H1 (cell line): ENCODE measurements at regions not wholly inside any gene's neighbourhood (a gene's known extent, or its start where the extent isn't known, plus 50 kb on each side); places are given as distances from the start of the nearest gene placed in this dataset.

Experiments used
- CTCF ChIA-PET: fragments of 300-600 bp; sonication (Branson Sonifier 250); formaldehyde crosslinking; loops from one replicate; lab custom pipeline; 2021; ENCODE audit not compliant: partially characterized antibody; lab: Charles Lee
- POLR2A ChIA-PET: fragments of 300-600 bp; sonication (Branson Sonifier 250); formaldehyde crosslinking; loops from one replicate; lab custom pipeline; 2021; ENCODE audit warnings: inconsistent platforms; ENCODE audit not compliant: partially characterized antibody; lab: Charles Lee
- DNase-seq, 2 experiments: peaks; one replicate each; pipeline versions ENCODE4 v3.0.0 to v3.0.0-alpha.2; 2010 to 2022; ENCODE audit warnings: low spot score in 2 of 2, low read depth in 1 of 2, mixed read lengths in 1 of 2
- FAIRE-seq: peaks from 2 replicates; lab custom pipeline; 2011; peaks lifted over from hg19 to GRCh38; lab: Jason Lieb, UNC
- H2AFZ ChIP-seq: 2 replicates; pipeline ENCODE4 v1.8.1; 2012; ENCODE audit warnings: low read length, inconsistent platforms
- H2AK5ac ChIP-seq: 2 replicates; pipeline ENCODE4 v1.6.1; 2013; ENCODE audit warnings: low read depth, low read length
- H2BK120ac ChIP-seq: replicated peaks from 2 replicates; pipeline ENCODE3; 2013; ENCODE audit warnings: low read depth, low read length, inconsistent platforms
- H2BK12ac ChIP-seq: 2 replicates; pipeline ENCODE4 v1.6.1; 2013; ENCODE audit warnings: low read depth, low read length
- H2BK15ac ChIP-seq: 2 replicates; pipeline ENCODE4 v1.6.1; 2013; ENCODE audit warnings: low read length
- H2BK20ac ChIP-seq: 2 replicates; pipeline ENCODE4 v1.6.1; 2013; ENCODE audit warnings: low read length
- H2BK5ac ChIP-seq: 2 replicates; pipeline ENCODE4 v1.6.1; 2013; ENCODE audit warnings: low read depth, low read length
- H3K14ac ChIP-seq: 2 replicates; pipeline ENCODE4 v1.6.1; 2013; ENCODE audit warnings: inconsistent platforms; ENCODE audit not compliant: insufficient read length
- H3K18ac ChIP-seq: 2 replicates; pipeline ENCODE4 v1.6.1; 2013; ENCODE audit warnings: low read length; ENCODE audit errors: extremely low read depth
- H3K23ac ChIP-seq: 2 replicates; pipeline ENCODE4 v1.6.1; 2013; ENCODE audit warnings: inconsistent platforms; ENCODE audit not compliant: insufficient read length
- H3K23me2 ChIP-seq: 2 replicates; pipeline ENCODE4 v1.6.1; 2013; ENCODE audit warnings: low read depth, low read length
- H3K27ac ChIP-seq: 2 replicates; pipeline ENCODE4 v1.6.1; 2011; ENCODE audit warnings: low read depth, low read length, inconsistent platforms
- H3K27me3 ChIP-seq, 4 experiments: replicated peaks in 1 of 4; 1 replicate in 1 of 4; 2 replicates in 3 of 4; pipeline versions ENCODE4 v1.6.1 to v1.8.1; 2011 to 2013; ENCODE audit warnings: low read length in 3 of 4, mild to moderate bottlenecking in 3 of 4, inconsistent platforms in 2 of 4, mixed read lengths in 2 of 4, moderate library complexity in 1 of 4; ENCODE audit not compliant: control insufficient read depth in 3 of 4, insufficient read depth in 3 of 4; ENCODE audit errors: extremely low read depth in 1 of 4
- H3K36me3 ChIP-seq, 4 experiments: 2 replicates each; pipeline versions ENCODE4 v1.6.1 to v1.8.1; 2011 to 2013; ENCODE audit warnings: mild to moderate bottlenecking in 4 of 4, low read length in 3 of 4, moderate library complexity in 2 of 4, control low read depth in 1 of 4, inconsistent platforms in 1 of 4; ENCODE audit not compliant: insufficient read depth in 4 of 4, control insufficient read depth in 2 of 4
- H3K4ac ChIP-seq: replicated peaks from 2 replicates; pipeline ENCODE3; 2013; ENCODE audit warnings: low read length, low read depth, mixed read lengths, inconsistent platforms; ENCODE audit not compliant: insufficient read length
- H3K4me1 ChIP-seq, 4 experiments: replicated peaks in 1 of 4; 1 replicate in 1 of 4; 2 replicates in 3 of 4; pipeline versions ENCODE4 v1.6.1 to v1.8.1; 2011 to 2013; ENCODE audit warnings: low read length in 3 of 4, inconsistent platforms in 2 of 4, mixed read lengths in 1 of 4; ENCODE audit not compliant: insufficient read depth in 4 of 4, control insufficient read depth in 3 of 4
- H3K4me2 ChIP-seq, 2 experiments: 2 replicates each; pipeline versions ENCODE4 v1.6.1 to v1.8.1; 2011 to 2013; ENCODE audit warnings: low read depth in 2 of 2, low read length in 2 of 2, control low read depth in 1 of 2, inconsistent platforms in 1 of 2, mild to moderate bottlenecking in 1 of 2; ENCODE audit not compliant: insufficient read depth in 1 of 2
- H3K4me3 ChIP-seq, 4 experiments: fragments of 200-600, 300-600 bp in 1 of 4; sonication (generic), shearing (Covaris generic), sonication (Bioruptor Twin) in 1 of 4; 2 replicates each; pipeline versions ENCODE4 v1.5.1 to v1.8.1; 2011 to 2016; ENCODE audit warnings: low read length in 4 of 4, low read depth in 3 of 4, control low read depth in 2 of 4, inconsistent platforms in 2 of 4, mild to moderate bottlenecking in 2 of 4, mixed read lengths in 1 of 4, moderate library complexity in 1 of 4; ENCODE audit not compliant: insufficient read depth in 2 of 4; ENCODE audit errors: extremely low read depth in 1 of 4
- H3K56ac ChIP-seq: replicated peaks from 2 replicates; pipeline ENCODE3; 2013; ENCODE audit warnings: low read depth, mild to moderate bottlenecking, mixed read lengths, low read length, inconsistent platforms; ENCODE audit not compliant: insufficient read length
- H3K79me1 ChIP-seq: 2 replicates; pipeline ENCODE4 v1.6.1; 2013; ENCODE audit warnings: low read depth, low read length, control low read depth
- H3K79me2 ChIP-seq, 2 experiments: 2 replicates each; pipeline versions ENCODE4 v1.6.1 to v1.8.1; 2012 to 2013; ENCODE audit warnings: low read length in 2 of 2, mild to moderate bottlenecking in 2 of 2, inconsistent platforms in 1 of 2; ENCODE audit not compliant: insufficient read depth in 2 of 2, control insufficient read depth in 1 of 2
- H3K9ac ChIP-seq, 4 experiments: replicated peaks in 1 of 4; 1 replicate in 1 of 4; 2 replicates in 3 of 4; pipeline versions ENCODE4 v1.6.1 to v1.8.1; 2011 to 2013; ENCODE audit warnings: low read depth in 3 of 4, low read length in 3 of 4, control low read depth in 2 of 4, mild to moderate bottlenecking in 2 of 4, moderate library complexity in 2 of 4, inconsistent platforms in 1 of 4; ENCODE audit errors: extremely low read depth in 1 of 4
- H3K9me3 ChIP-seq, 2 experiments: 2 replicates each; pipeline versions ENCODE4 v1.6.1 to v1.8.1; 2012 to 2013; ENCODE audit warnings: mild to moderate bottlenecking in 2 of 2, moderate library complexity in 2 of 2, control low read depth in 1 of 2, inconsistent platforms in 1 of 2, low read depth in 1 of 2, low read length in 1 of 2, mixed read lengths in 1 of 2; ENCODE audit not compliant: insufficient read depth in 2 of 2
- H4K20me1 ChIP-seq, 2 experiments: replicated peaks in 1 of 2; 2 replicates each; pipeline versions ENCODE3 to v1.8.1; 2011 to 2013; ENCODE audit warnings: inconsistent platforms in 2 of 2, low read length in 2 of 2, mild to moderate bottlenecking in 1 of 2; ENCODE audit not compliant: insufficient read depth in 2 of 2, control insufficient read depth in 1 of 2
- H4K5ac ChIP-seq: 2 replicates; pipeline ENCODE4 v1.6.1; 2013; ENCODE audit warnings: low read length, low read depth, mixed read lengths, inconsistent platforms; ENCODE audit not compliant: insufficient read length
- H4K8ac ChIP-seq: 2 replicates; pipeline ENCODE4 v1.8.0; 2013; ENCODE audit warnings: mild to moderate bottlenecking, moderate library complexity, low read length, inconsistent platforms; ENCODE audit not compliant: insufficient read depth; ENCODE audit errors: extremely low read depth
- H4K91ac ChIP-seq: replicated peaks from 2 replicates; pipeline ENCODE3; 2013; ENCODE audit warnings: low read length, mixed read lengths, inconsistent platforms; ENCODE audit not compliant: insufficient read length
- BACH1 ChIP-seq: IDR thresholded peaks from 2 replicates; pipeline ENCODE4 v1.6.1; 2012; ENCODE audit warnings: low read length, improper control_type of control experiment
- BRCA1 ChIP-seq: IDR thresholded peaks from 2 replicates; pipeline ENCODE4 v1.6.1; 2012; ENCODE audit warnings: low read depth, low read length, improper control_type of control experiment
- KDM5A ChIP-seq: fragments of 200-600 bp; IDR thresholded peaks from 2 replicates; pipeline ENCODE4 v1.7.1; 2012; ENCODE audit warnings: mild to moderate bottlenecking, low read length, inconsistent platforms, mixed read lengths
- NRF1 ChIP-seq: IDR thresholded peaks from 2 replicates; pipeline ENCODE4 v1.6.1; 2011; ENCODE audit warnings: mild to moderate bottlenecking, low read depth, low read length, improper control_type of control experiment
- POLR2AphosphoS5 ChIP-seq: IDR thresholded peaks from 2 replicates; pipeline ENCODE4 v1.6.1; 2011; ENCODE audit warnings: low read depth, low read length
- RFX5 ChIP-seq: IDR thresholded peaks from 2 replicates; pipeline ENCODE4 v1.6.1; 2011; ENCODE audit warnings: low read depth, low read length, improper control_type of control experiment, borderline replicate concordance
- RXRA ChIP-seq: IDR thresholded peaks from 2 replicates; pipeline ENCODE4 v1.6.1; 2011; ENCODE audit warnings: low read depth, mild to moderate bottlenecking, low read length, moderate library complexity; ENCODE audit not compliant: insufficient read depth
- SAP30 ChIP-seq: fragments of 300-600 bp; sonication (generic); IDR thresholded peaks from 2 replicates; pipeline ENCODE4 v1.7.1; 2012; ENCODE audit warnings: low read length, moderate library complexity, mild to moderate bottlenecking, inconsistent platforms; ENCODE audit not compliant: insufficient read depth, insufficient replicate concordance
- SP4 ChIP-seq: IDR thresholded peaks from 2 replicates; pipeline ENCODE4 v1.6.1; 2012; ENCODE audit warnings: low read length, inconsistent platforms
- SUZ12 ChIP-seq: fragments of 200-600 bp; sonication (generic); IDR thresholded peaks from 2 replicates; pipeline ENCODE4 v1.6.1; 2012; ENCODE audit warnings: mild to moderate bottlenecking, inconsistent platforms, low read length, moderate library complexity, mixed read lengths
- TAF7 ChIP-seq: optimal IDR thresholded peaks from 2 replicates; pipeline ENCODE3; 2011; ENCODE audit warnings: low read depth, mild to moderate bottlenecking, inconsistent platforms, low read length, moderate library complexity, borderline replicate concordance
- WGBS, 2 experiments: shearing (Covaris generic) in 1 of 2; methylation state at CpG; one replicate each; pipeline versions ENCODE4 v1.1.6 to v1.1.7; 2013 to 2015; ENCODE audit warnings: low lambda C conversion rate in 2 of 2, mixed read lengths in 2 of 2, inconsistent platforms in 1 of 2, low coverage in 1 of 2, missing lambda C conversion rate in 1 of 2; ENCODE audit not compliant: insufficient replicate concordance in 2 of 2, insufficient coverage in 1 of 2, insufficient read length in 1 of 2; ENCODE audit errors: extremely low coverage in 1 of 2, missing lambda C conversion rate in 1 of 2; 5-methylcytosine and 5-hydroxymethylcytosine counted together

DNA sequence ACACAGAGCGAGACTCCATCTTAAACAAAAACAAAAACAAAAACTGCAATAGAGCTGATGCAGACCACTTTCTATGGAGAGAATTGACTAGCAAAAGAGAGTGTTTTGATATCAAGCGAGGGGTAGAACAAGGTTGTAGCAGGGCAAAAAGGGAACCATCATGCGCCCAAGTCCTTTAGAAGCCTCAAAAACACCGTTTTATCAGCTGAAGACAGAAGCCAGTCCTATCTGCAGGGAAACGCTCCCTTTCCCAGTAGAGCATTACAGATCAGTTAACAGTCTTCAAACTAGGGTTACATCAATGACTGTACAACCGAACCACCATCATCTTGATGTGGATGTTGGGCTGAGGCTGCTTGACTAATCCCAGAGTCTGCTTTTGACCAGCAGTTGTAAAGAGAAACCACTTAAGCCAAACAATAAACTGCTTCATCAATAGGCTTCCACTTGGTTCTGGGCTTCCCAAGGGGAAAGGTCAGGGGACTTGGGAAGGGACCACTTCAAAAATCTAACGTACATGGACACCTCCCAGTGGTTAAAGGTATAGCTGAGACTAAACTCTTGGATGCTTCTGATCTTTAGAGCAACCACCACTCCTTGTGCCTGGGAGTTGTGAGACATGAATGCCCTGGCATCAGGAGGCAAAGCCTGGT, 59.6 kb upstream of the SPDEF start:
- H3K4me3 ChIP-seq = no peak overlapping the region
- H3K23ac ChIP-seq = no peak overlapping the region
- DNase-seq = no peak
- no peak overlapping the region for H2BK12ac ChIP-seq
- no peak overlapping the region for H3K14ac ChIP-seq
- CTCF ChIA-PET = interaction anchor here (0.8 to 9.4 kb wide), 3 partner anchors 23 to 156 kb away, joined by 3 to 79 read pairs (median 9); no protein-coding TSS in a partner anchor
- no peak overlapping the region for H4K8ac ChIP-seq
- H4K91ac ChIP-seq = no peak overlapping the region
- POLR2A ChIA-PET = interaction anchor here (0.9 kb wide), 1 partner anchor 84 kb away, joined by 3 read pairs; no protein-coding TSS in a partner anchor
- no peak overlapping the region for H3K4ac ChIP-seq
- WGBS, 2 experiments = 93% methylated on average over 7 of the region's 7 CpGs; no CpG with 5 or more reads in 1 of the 2 experiments
- no peak overlapping the region for H3K18ac ChIP-seq
- no peak overlapping the region for H2AK5ac ChIP-seq
- FAIRE-seq = no peak
- H2BK15ac ChIP-seq = no peak overlapping the region
- no peak overlapping the region for H2BK120ac ChIP-seq
- no peaks in the 10 kb centered on the region for H3K4me1 ChIP-seq
- no peak overlapping the region for H3K4me2 ChIP-seq
- no peaks in the 10 kb centered on the region for H3K23me2 ChIP-seq
- H3K79me1 ChIP-seq = 0 out of 2 replicates have a peak, but pooled peaks cover 6% of the 10 kb centered on the region
- H3K27me3 ChIP-seq = no peaks in the 10 kb centered on the region
- H3K79me2 ChIP-seq = peaks cover 2 to 4% of the 10 kb centered on the region in 2 experiments; a peak in 3 of 4 replicates
- H4K5ac ChIP-seq = no peak overlapping the region
- H3K56ac ChIP-seq = no peak overlapping the region
- H2BK5ac ChIP-seq = no peak overlapping the region
- H4K20me1 ChIP-seq = peaks cover 2 to 9% of the 10 kb centered on the region in 2 experiments
- TF ChIP-seq SUZ12 = no peak
- no peak for TF ChIP-seq SP4
- no peak for TF ChIP-seq BACH1
- no peak for TF ChIP-seq POLR2AphosphoS5
- no peak for TF ChIP-seq BRCA1
- TF ChIP-seq SAP30 = no peak
- no peak for TF ChIP-seq RXRA
- no peak for TF ChIP-seq NRF1
- no peak for TF ChIP-seq RFX5
- TF ChIP-seq TAF7 = no peak
- no peak for TF ChIP-seq KDM5A
- H2AFZ ChIP-seq = no peak overlapping the region
- H3K36me3 ChIP-seq = no peaks in the 10 kb centered on the region
- no peak overlapping the region for H3K27ac ChIP-seq
- no peaks in the 10 kb centered on the region for H3K9me3 ChIP-seq
- no peak overlapping the region for H3K9ac ChIP-seq
- H2BK20ac ChIP-seq = no peak overlapping the region
